ENCODE measurements at regions not wholly inside any gene's neighbourhood (a gene's known extent, or its start where the extent isn't known, plus 50 kb on each side); places are given as distances from the start of the nearest gene placed in this dataset.

- peaks cover 4% of the 10 kb centered on the region; the same call in 1 of the 2 replicates for H3K4me1 ChIP-seq (ENCODE audit: control insufficient read depth, insufficient read depth, low read length)
- no peak overlapping the region for H4K91ac ChIP-seq (ENCODE audit: insufficient read depth, low read depth, low read length)
- H3K4me3 ChIP-seq (ENCODE audit: insufficient read depth, low read depth, low read length) = no peak overlapping the region
- ChIA-PET CTCF (no interaction called here), POLR2A (ENCODE audit: unreplicated experiment) (no interaction called here)
- no peak overlapping the region for H3K9ac ChIP-seq (ENCODE audit: low read depth, low read length)
- WGBS, 2 experiments (ENCODE audit: extremely low coverage in 2 of 2, insufficient read length in 1 of 2) = 83% methylated on average over 16 of the region's 46 CpGs; no CpG with 5 or more reads in 1 of the 2 experiments
- H4K8ac ChIP-seq (ENCODE audit: low read depth in 2 of 2, low read length in 2 of 2) = no peak overlapping the region
- no peaks in the 10 kb centered on the region for H3K9me1 ChIP-seq (ENCODE audit: insufficient read depth, low read length)
- dilution Hi-C loops (cut with HindIII; ENCODE audit: low sequenced_read_pairs, unreplicated experiment) = no loop called here
- TF ChIP-seq BHLHE40 (IDR thresholded peaks at IDR 0.05; ENCODE audit: low read depth, low read length) = no peak
- DNase-seq (no peak), ATAC-seq (ENCODE audit: low read depth) (no peak)
- BruUV-seq (replicated peaks) = no TSS peak
- no peak overlapping the region for H2BK5ac ChIP-seq (ENCODE audit: low read depth, low read length, poor library complexity, severe bottlenecking)
- no peak overlapping the region for H2BK120ac ChIP-seq (ENCODE audit: low read depth, low read length)
- no peak overlapping the region for H3K4me2 ChIP-seq (ENCODE audit: low read depth, low read length)
- no peak overlapping the region for H2BK15ac ChIP-seq (ENCODE audit: low read depth, low read length)
- no peak overlapping the region for H3K23ac ChIP-seq (ENCODE audit: low read depth, low read length)
- H3K9me3 ChIP-seq (ENCODE audit: control insufficient read depth, insufficient read depth, low read length) = no peaks in the 10 kb centered on the region
- H3K27ac ChIP-seq (ENCODE audit: insufficient read depth, low read length) = no peak overlapping the region
- no peak overlapping the region for H3K18ac ChIP-seq (ENCODE audit: low read depth, low read length)
- H3K56ac ChIP-seq (ENCODE audit: extremely low read depth, insufficient read depth, low read length) = no peak overlapping the region
- intact Hi-C loops (cut with micrococcal nuclease) = loop anchor here (5.0 kb wide), 2 partner anchors 123 to 138 kb away; no protein-coding TSS in a partner anchor
- no peak overlapping the region for H2AFZ ChIP-seq (replicated peaks; ENCODE audit: low read length, poor library complexity)
- no peak overlapping the region for H2AK5ac ChIP-seq (ENCODE audit: low read depth, low read length)
- H2AK9ac ChIP-seq (replicated peaks; ENCODE audit: low read depth, low read length, poor library complexity) = no peak overlapping the region
- no peak overlapping the region for H2BK20ac ChIP-seq (ENCODE audit: low read depth, low read length)
- H3K4ac ChIP-seq (ENCODE audit: low read depth, low read length) = no peak overlapping the region
- peaks cover 1% of the 10 kb centered on the region; the same call in 1 of the 2 replicates for H3K27me3 ChIP-seq (ENCODE audit: control insufficient read depth, insufficient read depth, low read length)
- in situ Hi-C loops (cut with MboI; ENCODE audit: low sequenced_read_pairs) = loop anchor here (10.0 kb wide), 1 partner anchor 225 kb away; no protein-coding TSS in a partner anchor
- no peak overlapping the region for H3K14ac ChIP-seq (replicated peaks; ENCODE audit: low read depth, low read length)
- no peaks in the 10 kb centered on the region for H4K20me1 ChIP-seq (ENCODE audit: insufficient read depth, low read length)
- no peak overlapping the region for H4K5ac ChIP-seq (ENCODE audit: low read depth, low read length)
- no peaks in the 10 kb centered on the region for H3K36me3 ChIP-seq (ENCODE audit: control insufficient read depth, insufficient read depth, low read length)
- H3K79me1 ChIP-seq (ENCODE audit: low read depth in 1 of 2, low read length in 2 of 2) = no peaks in the 10 kb centered on the region
These were observed 180.5 kb downstream of the IGLL1 start for GRCh38 chr22:23399367-23400285.

Data from IMR-90 (cell line).